ENCODE measurements at regions not wholly inside any gene's neighbourhood (a gene's known extent, or its start where the extent isn't known, plus 50 kb on each side); places are given as distances from the start of the nearest gene placed in this dataset.

- peak; percentile 43 to 51 for DNase-seq (ENCODE audit: low read depth in 2 of 2)
- TF ChIP-seq, protein P1, sequence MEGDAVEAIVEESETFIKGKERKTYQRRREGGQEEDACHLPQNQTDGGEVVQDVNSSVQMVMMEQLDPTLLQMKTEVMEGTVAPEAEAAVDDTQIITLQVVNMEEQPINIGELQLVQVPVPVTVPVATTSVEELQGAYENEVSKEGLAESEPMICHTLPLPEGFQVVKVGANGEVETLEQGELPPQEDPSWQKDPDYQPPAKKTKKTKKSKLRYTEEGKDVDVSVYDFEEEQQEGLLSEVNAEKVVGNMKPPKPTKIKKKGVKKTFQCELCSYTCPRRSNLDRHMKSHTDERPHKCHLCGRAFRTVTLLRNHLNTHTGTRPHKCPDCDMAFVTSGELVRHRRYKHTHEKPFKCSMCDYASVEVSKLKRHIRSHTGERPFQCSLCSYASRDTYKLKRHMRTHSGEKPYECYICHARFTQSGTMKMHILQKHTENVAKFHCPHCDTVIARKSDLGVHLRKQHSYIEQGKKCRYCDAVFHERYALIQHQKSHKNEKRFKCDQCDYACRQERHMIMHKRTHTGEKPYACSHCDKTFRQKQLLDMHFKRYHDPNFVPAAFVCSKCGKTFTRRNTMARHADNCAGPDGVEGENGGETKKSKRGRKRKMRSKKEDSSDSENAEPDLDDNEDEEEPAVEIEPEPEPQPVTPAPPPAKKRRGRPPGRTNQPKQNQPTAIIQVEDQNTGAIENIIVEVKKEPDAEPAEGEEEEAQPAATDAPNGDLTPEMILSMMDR (IDR thresholded peaks at IDR 0.05; ENCODE audit: low read depth, low read length), result peak; percentile 33
- H3K4me3 ChIP-seq (replicated peaks in 1 of 2; ENCODE audit: low read depth in 2 of 2, low read length in 2 of 2), result no peak overlapping the region
Measured at GRCh38 chr4:167290678-167291077, 56.4 kb upstream of the SPOCK3 start.

GRCh38 chr4:167308876-167309275 is 74.6 kb upstream of the SPOCK3 start:
- DNase-seq (ENCODE audit: low read depth in 2 of 2), result no peak
- no peak overlapping the region for H3K4me3 ChIP-seq (replicated peaks in 1 of 2; ENCODE audit: low read depth in 2 of 2, low read length in 2 of 2)
- TF ChIP-seq, protein P1 (IDR thresholded peaks at IDR 0.05; ENCODE audit: low read depth, low read length), result no peak

GRCh38 chr4:167321299-167321698 is 87.0 kb upstream of the SPOCK3 start:
- DNase-seq (ENCODE audit: low read depth in 2 of 2), result no peak
- no peak overlapping the region for H3K4me3 ChIP-seq (replicated peaks in 1 of 2; ENCODE audit: low read depth in 2 of 2, low read length in 2 of 2)
- TF ChIP-seq, protein P1 (IDR thresholded peaks at IDR 0.05; ENCODE audit: low read depth, low read length), result no peak

GRCh38 chr4:167339781-167340180 is 105.5 kb upstream of the SPOCK3 start:
- TF ChIP-seq, protein P1 (IDR thresholded peaks at IDR 0.05; ENCODE audit: low read depth, low read length), result no peak
- peak in 1 of 2 donors; percentile 17 for DNase-seq (ENCODE audit: low read depth in 2 of 2)
- no peak overlapping the region for H3K4me3 ChIP-seq (replicated peaks in 1 of 2; ENCODE audit: low read depth in 2 of 2, low read length in 2 of 2)

- no peak overlapping the region for H3K4me3 ChIP-seq (replicated peaks in 1 of 2; ENCODE audit: low read depth in 2 of 2, low read length in 2 of 2)
- no peak for DNase-seq (ENCODE audit: low read depth in 2 of 2)
- TF ChIP-seq, protein P1 (IDR thresholded peaks at IDR 0.05; ENCODE audit: low read depth, low read length), result no peak
Measured at GRCh38 chr4:167359711-167360110, 125.4 kb upstream of the SPOCK3 start.

DNA sequence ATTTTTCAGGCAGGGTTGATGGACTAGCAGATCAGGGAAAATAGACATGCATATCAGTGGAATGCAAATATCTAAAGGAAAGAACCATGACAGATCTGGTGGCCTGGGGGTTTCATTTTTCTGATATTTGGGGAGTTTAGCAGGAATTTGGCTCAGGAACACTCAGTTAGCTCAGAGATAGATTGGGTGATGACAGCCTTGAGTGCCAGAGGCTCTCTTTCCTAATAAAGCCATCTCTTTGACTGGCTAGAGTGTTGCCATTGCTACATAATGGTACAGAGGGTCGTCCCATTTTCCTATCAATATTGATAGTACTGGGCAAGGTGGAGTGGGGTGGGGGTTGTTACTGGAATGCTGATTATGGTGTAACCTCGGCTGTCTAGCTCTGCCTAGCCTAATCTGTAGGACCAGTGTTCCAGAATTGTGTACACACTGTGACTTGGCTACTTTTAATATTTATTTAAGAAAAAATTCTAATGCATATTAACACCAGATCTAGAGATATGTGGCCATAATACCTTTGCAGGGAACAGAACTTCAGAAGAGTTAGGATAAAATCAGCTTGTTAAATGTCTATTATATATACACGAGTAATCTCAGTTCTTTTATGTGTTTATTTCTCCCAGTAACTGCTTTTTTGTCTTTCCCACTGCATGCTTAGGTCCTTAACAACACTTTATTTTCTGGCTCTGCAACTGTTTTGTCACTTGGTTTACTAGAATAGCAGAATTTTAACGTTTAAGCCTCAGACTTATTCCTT is 145.0 kb upstream of the SPOCK3 start:
- TF ChIP-seq, protein P1 (IDR thresholded peaks at IDR 0.05; ENCODE audit: low read depth, low read length), result no peak
- DNase-seq (ENCODE audit: low read depth in 2 of 2), result no peak
- H3K4me3 ChIP-seq (replicated peaks in 1 of 2; ENCODE audit: low read depth in 2 of 2, low read length in 2 of 2), result no peak overlapping the region

DNA sequence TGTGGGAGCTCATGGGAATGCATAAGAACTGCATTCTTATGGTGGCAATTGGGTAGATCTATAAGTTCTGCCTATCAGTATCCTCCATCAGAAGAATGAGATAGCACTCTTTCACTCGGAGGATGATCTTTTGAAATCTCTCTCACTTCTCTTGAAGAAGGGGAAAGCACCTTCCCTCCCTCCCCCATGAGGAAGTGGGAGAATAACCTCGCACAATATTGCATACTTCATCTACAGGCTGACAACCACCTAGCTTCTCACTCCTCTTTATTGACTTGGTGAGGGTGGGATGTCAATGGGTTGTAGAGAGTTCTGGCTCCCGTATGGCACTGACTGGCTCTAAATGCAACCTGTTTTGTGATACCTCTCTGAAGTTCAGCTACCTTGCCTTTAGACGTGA is 146.7 kb upstream of the SPOCK3 start:
- DNase-seq (ENCODE audit: low read depth in 2 of 2), result no peak
- H3K4me3 ChIP-seq (replicated peaks in 1 of 2; ENCODE audit: low read depth in 2 of 2, low read length in 2 of 2), result no peak overlapping the region
- TF ChIP-seq, protein P1 (IDR thresholded peaks at IDR 0.05; ENCODE audit: low read depth, low read length), result no peak

Data from cardiac fibroblast (primary cell).